Gastroesophageal sphincter (tissue), 4 donors: ENCODE measurements at regions not wholly inside any gene's neighbourhood (a gene's known extent, or its start where the extent isn't known, plus 50 kb on each side); places are given as distances from the start of the nearest gene placed in this dataset.
"Not testable (repeated sequence)": the region's sequence is repeated elsewhere in the genome, so short reads cannot be mapped to it uniquely, and the experiment has no call there.

Experiments
- ATAC-seq: fragments of 150-250 bp; one replicate; pipeline ENCODE4 v1.9.1; 2016; ENCODE audit warnings: mild to moderate bottlenecking, moderate library complexity
- H3K27ac ChIP-seq, 4 donors: fragments of 200-600 bp; sonication (generic) in 3 of 4; 1 replicate in 3 of 4; 2 replicates in 1 of 4; pipeline ENCODE4 v1.5.1; 2016 to 2019
- H3K27me3 ChIP-seq: fragments of 200-600 bp; sonication (generic); one replicate; pipeline ENCODE4 v1.5.1; 2019
- H3K36me3 ChIP-seq, 2 donors: fragments of 200-600 bp; sonication (generic); one replicate each; pipeline ENCODE4 v1.5.1; 2019; ENCODE audit warnings: control low read depth in 1 of 2
- H3K4me1 ChIP-seq, 3 donors: fragments of 200-600 bp; sonication (generic); 1 replicate in 2 of 3; 2 replicates in 1 of 3; pipeline ENCODE4 v1.5.1; 2016 to 2019; ENCODE audit warnings: control low read depth in 2 of 3
- H3K4me3 ChIP-seq, 2 donors: fragments of 200-600 bp; sonication (generic); one replicate each; pipeline ENCODE4 v1.5.1; 2019; ENCODE audit warnings: mild to moderate bottlenecking in 1 of 2, moderate library complexity in 1 of 2
- H3K9me3 ChIP-seq, 3 donors: fragments of 200-600 bp; sonication (generic); one replicate each; pipeline ENCODE4 v1.5.1; 2017 to 2019; ENCODE audit warnings: control low read depth in 2 of 3
- CTCF ChIP-seq, 4 experiments: fragments of 200-600 bp in 2 of 4; fragments of 450-650 bp in 2 of 4; sonication (generic) in 1 of 4; IDR thresholded peaks; one replicate each; pipeline ENCODE4 v1.5.1; 2017 to 2019; ENCODE audit warnings: antibody characterized with exemption in 4 of 4, mild to moderate bottlenecking in 2 of 4, moderate library complexity in 2 of 4
- EP300 ChIP-seq: sonication (generic); formaldehyde crosslinking; IDR thresholded peaks from one replicate; pipeline ENCODE4 v1.6.1; 2017; ENCODE audit warnings: antibody characterized with exemption, mild to moderate bottlenecking
- POLR2A ChIP-seq, 2 donors: fragments of 450-650 bp; IDR thresholded peaks; one replicate each; pipeline ENCODE4 v1.6.1; 2017; ENCODE audit warnings: antibody characterized with exemption in 2 of 2, mild to moderate bottlenecking in 2 of 2, moderate library complexity in 1 of 2
- POLR2AphosphoS5 ChIP-seq: sonication (generic); formaldehyde crosslinking; IDR thresholded peaks from one replicate; pipeline ENCODE4 v1.6.1; 2017; ENCODE audit warnings: antibody characterized with exemption
- WGBS, 2 donors: methylation state at CpG; one replicate each; pipeline ENCODE4 v1.1.5; 2018; ENCODE audit warnings: low coverage in 1 of 2; 5-methylcytosine and 5-hydroxymethylcytosine counted together

- no peaks in the 10 kb centered on the region for H3K27me3 ChIP-seq
- no peaks in the 10 kb centered on the region for H3K36me3 ChIP-seq
- WGBS, 2 donors = 72 to 75% methylated on average over 6 to 7 of the region's 7 CpGs
- H3K4me3 ChIP-seq = no peak overlapping the region
- H3K4me1 ChIP-seq = no peaks in the 10 kb centered on the region
- no peak overlapping the region for H3K27ac ChIP-seq
- peaks cover 0 to 2% (median 0%) of the 10 kb centered on the region in 3 donors for H3K9me3 ChIP-seq
- TF ChIP-seq CTCF (IDR thresholded peaks at IDR 0.05) (no peak), EP300 (no peak), POLR2AphosphoS5 (no peak), POLR2A (IDR thresholded peaks at IDR 0.05) (no peak)
- ATAC-seq = no peak
These were observed 116.8 kb upstream of the SGO1 start for GRCh38 chr3:20302766-20303165.

GRCh38 chr3:20288050-20288449 lies 102.0 kb upstream of the SGO1 start:
- Histone ChIP-seq H3K4me3 (no peak overlapping the region), H3K9me3 (peaks cover 0 to 42% (median 0%) of the 10 kb centered on the region in 3 donors), H3K27ac (no peak overlapping the region), H3K4me1 (no peaks in the 10 kb centered on the region), H3K27me3 (no peaks in the 10 kb centered on the region), H3K36me3 (no peaks in the 10 kb centered on the region)
- no peak for ATAC-seq
- TF ChIP-seq EP300 (no peak), POLR2AphosphoS5 (no peak), POLR2A (IDR thresholded peaks at IDR 0.05) (no peak), CTCF (IDR thresholded peaks at IDR 0.05) (no peak)

GRCh38 chr3:20280257-20280656 lies 94.3 kb upstream of the SGO1 start:
- Histone ChIP-seq H3K27ac (no peak overlapping the region), H3K9me3 (peaks cover 0 to 12% (median 0%) of the 10 kb centered on the region in 3 donors), H3K27me3 (no peaks in the 10 kb centered on the region), H3K4me3 (no peak overlapping the region), H3K36me3 (no peaks in the 10 kb centered on the region), H3K4me1 (no peaks in the 10 kb centered on the region)
- ATAC-seq = no peak
- TF ChIP-seq POLR2A (IDR thresholded peaks at IDR 0.05) (no peak), EP300 (no peak), CTCF (IDR thresholded peaks at IDR 0.05) (no peak)
- WGBS, 2 donors = 67 to 69% methylated on average over 1 to 5 of the region's 7 CpGs

- not testable (repeated sequence) for H3K4me1 ChIP-seq, H3K36me3 ChIP-seq, H3K9me3 ChIP-seq, H3K27ac ChIP-seq, H3K4me3 ChIP-seq, ATAC-seq, H3K27me3 ChIP-seq
- WGBS, 2 donors = 96 to 97% methylated on average over 4 of the region's 4 CpGs
These were observed 80.0 kb upstream of the SGO1 start for GRCh38 chr3:20265977-20266376.

GRCh38 chr3:20264900-20265567 lies 79.0 kb upstream of the SGO1 start:
- 100% methylated on average over 1 to 2 of the region's 11 CpGs for WGBS, 2 donors
- H3K4me3 ChIP-seq = no peak overlapping the region
- no peak for TF ChIP-seq EP300
- TF ChIP-seq POLR2A (IDR thresholded peaks at IDR 0.05) = no peak
- no peak for TF ChIP-seq CTCF (IDR thresholded peaks at IDR 0.05)
- no peak for TF ChIP-seq POLR2AphosphoS5
- H3K27ac ChIP-seq = no peak overlapping the region
- H3K4me1 ChIP-seq = no peaks in the 10 kb centered on the region
- no peak for ATAC-seq
- H3K27me3 ChIP-seq = no peaks in the 10 kb centered on the region
- H3K36me3 ChIP-seq = no peaks in the 10 kb centered on the region
- peaks cover 0 to 4% (median 0%) of the 10 kb centered on the region in 3 donors for H3K9me3 ChIP-seq
